Stimulated activated naive CD8-positive, alpha-beta T cell treated with anti-CD3 and anti-CD28 coated beads, Interleukin-15, amount 100 ng/mL, for 72 hours (primary cell): ENCODE measurements at regions not wholly inside any gene's neighbourhood (a gene's known extent, or its start where the extent isn't known, plus 50 kb on each side); places are given as distances from the start of the nearest gene placed in this dataset.

Source experiments
- ATAC-seq: fragments of 150-1000 bp; cut with Tn5 transposase; 2 replicates; pipeline ENCODE4 v1.10.0; 2021; ENCODE audit warnings: mild to moderate bottlenecking, moderate library complexity
- DNase-seq, 2 donors: peaks; one replicate each; pipeline ENCODE4 v3.0.0; 2021 to 2022
- H3K27ac Mint-ChIP-seq, 2 donors: one replicate each; pipeline ENCODE4 v1.8.0; 2022; ENCODE audit warnings: mild to moderate bottlenecking in 2 of 2, mixed read lengths in 2 of 2, moderate library complexity in 2 of 2
- H3K27me3 Mint-ChIP-seq: one replicate; pipeline ENCODE4 v1.8.0; 2022; ENCODE audit warnings: mixed read lengths
- H3K4me1 Mint-ChIP-seq: one replicate; pipeline ENCODE4 v1.8.0; 2022; ENCODE audit warnings: mild to moderate bottlenecking, mixed read lengths
- H3K4me3 Mint-ChIP-seq, 2 donors: one replicate each; pipeline ENCODE4 v1.8.0; 2022; ENCODE audit warnings: mild to moderate bottlenecking in 2 of 2, mixed read lengths in 2 of 2, moderate library complexity in 1 of 2
- H3K9me3 Mint-ChIP-seq, 2 donors: one replicate each; pipeline ENCODE4 v1.8.0; 2022; ENCODE audit warnings: mixed read lengths in 2 of 2

GRCh38 chr22:27534720-27535125, 266.8 kb downstream of the MN1 start:
- no peak overlapping the region for H3K27ac Mint-ChIP-seq
- no peak for ATAC-seq

GRCh38 chr22:27535452-27535851, 266.1 kb downstream of the MN1 start:
- Mint-ChIP-seq H3K4me3 (no peak overlapping the region), H3K27ac (no peak overlapping the region), H3K9me3 (peaks cover 0 to 7% of the 10 kb centered on the region in 2 donors), H3K27me3 (peaks cover 6% of the 10 kb centered on the region), H3K4me1 (no peaks in the 10 kb centered on the region)
- no peak for DNase-seq
- ATAC-seq = no peak

More at GRCh38 chr22:27534720-27535125, 266.8 kb downstream of the MN1 start:
- Mint-ChIP-seq H3K4me1 (no peaks in the 10 kb centered on the region), H3K9me3 (peaks cover 0 to 8% of the 10 kb centered on the region in 2 donors), H3K4me3 (no peak overlapping the region), H3K27me3 (peaks cover 6% of the 10 kb centered on the region)
- no peak for DNase-seq

GRCh38 chr22:27537501-27537900, 264.1 kb downstream of the MN1 start:
- H3K9me3 Mint-ChIP-seq = no peaks in the 10 kb centered on the region
- H3K4me3 Mint-ChIP-seq = no peak overlapping the region
- no peak overlapping the region for H3K27ac Mint-ChIP-seq
- DNase-seq (no peak), ATAC-seq (no peak)
- peaks cover 6% of the 10 kb centered on the region for H3K27me3 Mint-ChIP-seq
- no peaks in the 10 kb centered on the region for H3K4me1 Mint-ChIP-seq

DNA sequence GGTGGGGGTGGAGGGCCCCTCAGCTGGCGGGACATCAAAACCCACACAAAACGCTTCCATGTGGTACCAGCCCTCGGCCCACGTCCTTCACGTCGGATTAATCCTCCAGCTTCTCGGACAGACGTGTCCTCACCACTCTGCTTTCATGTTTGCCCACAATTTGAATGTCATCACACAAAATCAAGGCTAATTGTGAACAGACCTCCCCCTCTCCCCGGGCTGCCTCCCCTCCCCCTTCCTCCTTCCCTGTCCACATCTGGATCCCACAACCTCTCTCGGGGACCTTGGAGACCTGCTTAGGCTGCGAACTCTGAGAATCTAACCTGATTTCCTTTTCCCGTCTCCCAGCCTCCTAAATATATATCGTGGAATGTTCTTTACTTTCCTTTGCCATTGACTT, 262.9 kb downstream of the MN1 start:
- Mint-ChIP-seq H3K9me3 (no peaks in the 10 kb centered on the region), H3K27me3 (peaks cover 10% of the 10 kb centered on the region), H3K27ac (no peak overlapping the region), H3K4me3 (no peak overlapping the region), H3K4me1 (no peaks in the 10 kb centered on the region)
- DNase-seq = no peak
- no peak for ATAC-seq

GRCh38 chr22:27540247-27540646, 261.3 kb downstream of the MN1 start:
- no peaks in the 10 kb centered on the region for H3K9me3 Mint-ChIP-seq
- H3K27me3 Mint-ChIP-seq = peaks cover 13% of the 10 kb centered on the region
- no peak for DNase-seq

GRCh38 chr22:27540656-27541396, 260.7 kb downstream of the MN1 start:
- ATAC-seq (no peak), DNase-seq (no peak)
- Mint-ChIP-seq H3K27ac (no peak overlapping the region), H3K4me1 (no peaks in the 10 kb centered on the region), H3K4me3 (no peak overlapping the region), H3K9me3 (no peaks in the 10 kb centered on the region), H3K27me3 (peaks cover 18% of the 10 kb centered on the region)

More at GRCh38 chr22:27540247-27540646, 261.3 kb downstream of the MN1 start:
- ATAC-seq = no peak
- Mint-ChIP-seq H3K4me1 (no peaks in the 10 kb centered on the region), H3K4me3 (no peak overlapping the region), H3K27ac (no peak overlapping the region)

DNA sequence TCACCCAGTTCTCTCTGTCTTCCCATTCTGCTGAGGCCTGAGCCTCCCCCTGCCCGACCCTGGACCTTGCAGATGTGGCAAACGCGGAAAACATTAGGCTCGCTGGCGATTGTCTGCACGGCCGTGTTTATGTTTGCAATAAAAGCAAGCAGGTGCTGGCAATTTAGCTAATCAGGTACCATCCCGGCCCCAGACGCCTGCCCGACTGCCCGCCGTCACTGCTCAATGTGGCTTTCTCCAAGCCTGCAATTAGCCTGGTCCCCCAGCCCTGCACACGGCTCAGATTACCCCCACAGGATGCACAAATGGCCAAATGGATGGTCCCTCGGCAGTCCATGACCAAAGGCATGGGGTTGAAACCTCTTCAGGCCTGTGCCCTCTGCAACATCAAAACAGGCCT, 259.7 kb downstream of the MN1 start:
- H3K9me3 Mint-ChIP-seq = no peaks in the 10 kb centered on the region
- no peaks in the 10 kb centered on the region for H3K4me1 Mint-ChIP-seq
- no peak overlapping the region for H3K4me3 Mint-ChIP-seq
- no peak for DNase-seq
- ATAC-seq = no peak
- no peak overlapping the region for H3K27ac Mint-ChIP-seq
- peaks cover 19% of the 10 kb centered on the region for H3K27me3 Mint-ChIP-seq

DNA sequence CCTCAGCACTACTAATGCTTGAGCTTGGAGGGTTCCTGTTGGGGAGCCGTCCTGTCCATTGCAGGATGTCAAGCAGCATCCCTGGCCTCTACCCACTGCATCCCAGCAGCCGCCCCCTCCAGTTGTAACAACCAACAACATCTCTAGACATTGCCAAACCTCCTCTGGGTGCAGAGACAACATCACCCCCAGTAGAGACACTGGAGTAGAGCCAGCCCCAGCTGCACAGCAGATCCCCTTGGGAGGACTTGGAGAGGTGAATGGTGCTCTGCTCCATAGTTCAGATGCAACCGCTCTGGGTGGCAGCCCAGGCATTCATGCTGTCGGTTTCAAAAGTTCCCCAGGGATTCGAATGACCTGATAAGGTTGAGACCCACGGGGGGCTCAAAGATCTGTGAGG, 259.0 kb downstream of the MN1 start:
- Mint-ChIP-seq H3K27ac (no peak overlapping the region), H3K27me3 (peaks cover 19% of the 10 kb centered on the region), H3K9me3 (no peaks in the 10 kb centered on the region), H3K4me1 (no peaks in the 10 kb centered on the region), H3K4me3 (no peak overlapping the region)
- DNase-seq = no peak
- ATAC-seq = no peak

DNA sequence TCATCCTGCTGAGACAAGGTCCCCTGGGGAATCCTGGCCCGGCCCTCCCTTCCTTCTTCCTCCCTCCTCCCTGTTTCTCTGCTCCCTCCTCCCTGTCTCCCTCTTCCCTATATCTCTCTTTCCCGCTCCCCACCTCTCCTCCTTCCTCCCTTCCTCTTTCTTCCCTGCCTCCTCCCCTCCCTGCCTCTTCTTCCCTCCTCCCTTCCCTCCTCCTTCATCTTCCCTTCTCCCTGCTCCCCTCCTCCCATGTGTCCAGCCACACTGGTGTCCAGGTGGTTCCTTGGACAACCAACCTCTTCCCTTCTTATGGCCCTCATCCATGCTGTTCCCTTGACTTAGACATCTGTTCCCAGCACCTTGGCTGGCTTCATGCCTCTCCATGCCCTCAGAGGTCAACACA, 258.1 kb downstream of the MN1 start:
- peaks cover 19% of the 10 kb centered on the region for H3K27me3 Mint-ChIP-seq
- H3K4me1 Mint-ChIP-seq = no peaks in the 10 kb centered on the region
- no peak for DNase-seq
- ATAC-seq = no peak
- H3K27ac Mint-ChIP-seq = peak overlapping the region in 1 of 2 donors; percentile 48
- no peaks in the 10 kb centered on the region for H3K9me3 Mint-ChIP-seq
- H3K4me3 Mint-ChIP-seq = no peak overlapping the region

DNA sequence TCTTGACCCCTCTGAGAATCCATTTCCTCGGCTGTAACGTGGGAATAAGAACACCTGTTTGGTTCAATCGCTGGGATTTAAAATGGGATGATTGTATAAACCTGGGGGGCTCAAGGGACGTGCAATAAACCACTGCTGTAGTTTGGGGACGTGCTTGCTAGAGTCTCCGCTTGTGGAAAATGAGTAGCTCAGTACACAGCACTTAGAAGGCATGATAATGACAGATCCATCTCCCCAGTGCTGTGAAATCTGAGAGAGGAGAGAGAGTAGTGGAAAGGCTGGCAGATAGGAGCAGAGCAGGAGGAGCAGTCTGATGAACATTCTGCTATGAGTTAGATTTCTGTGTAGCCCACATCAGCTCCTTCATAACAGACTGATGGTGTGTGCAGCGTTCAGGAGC, 256.5 kb downstream of the MN1 start:
- Mint-ChIP-seq H3K4me1 (no peaks in the 10 kb centered on the region), H3K9me3 (no peaks in the 10 kb centered on the region), H3K27ac (no peak overlapping the region), H3K27me3 (peaks cover 19% of the 10 kb centered on the region), H3K4me3 (no peak overlapping the region)
- ATAC-seq (no peak), DNase-seq (no peak)

DNA sequence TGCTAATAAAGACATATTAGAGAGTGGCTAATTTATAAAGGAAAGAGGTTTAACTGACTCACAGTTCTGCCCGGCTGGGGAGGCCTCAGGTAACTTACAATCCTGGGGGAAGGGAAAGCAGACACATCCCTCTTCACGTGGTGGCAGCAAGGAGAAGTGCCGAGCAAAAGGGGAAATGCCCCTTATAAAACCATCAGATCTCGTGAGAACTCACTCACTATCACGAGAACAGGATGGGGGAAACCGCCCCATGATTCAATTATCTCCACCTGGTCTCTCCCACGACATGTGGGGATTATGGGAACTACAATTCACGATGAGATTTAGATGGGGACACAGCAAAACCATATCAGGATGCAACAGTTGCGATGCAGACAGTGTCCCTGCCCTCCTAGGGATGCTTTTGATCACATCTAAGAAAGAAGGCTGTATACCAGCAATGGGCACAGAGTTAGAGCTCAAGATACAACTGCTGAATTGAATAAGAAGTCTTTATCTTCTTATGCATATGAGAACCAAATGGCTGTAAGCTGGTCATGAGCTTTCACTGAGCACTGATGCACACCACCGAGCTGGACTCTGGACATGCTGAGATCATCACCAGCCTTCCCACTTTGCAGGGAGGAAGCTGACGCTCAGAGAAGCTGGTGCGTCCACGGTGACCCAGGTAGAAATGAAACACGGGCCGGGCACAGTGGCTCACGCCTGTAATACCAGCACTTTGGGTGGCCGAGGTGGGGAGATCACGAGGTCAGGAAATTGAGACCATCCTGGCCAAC, 255.2 kb downstream of the MN1 start:
- DNase-seq (no peak), ATAC-seq (no peak)
- Mint-ChIP-seq H3K9me3 (no peaks in the 10 kb centered on the region), H3K4me1 (no peaks in the 10 kb centered on the region), H3K27ac (no peak overlapping the region), H3K27me3 (peaks cover 19% of the 10 kb centered on the region), H3K4me3 (no peak overlapping the region)

- DNase-seq = no peak
- Mint-ChIP-seq H3K4me1 (no peaks in the 10 kb centered on the region), H3K27me3 (no peaks in the 10 kb centered on the region), H3K4me3 (no peak overlapping the region), H3K9me3 (peaks cover 0 to 4% of the 10 kb centered on the region in 2 donors), H3K27ac (no peak overlapping the region)
- no peak for ATAC-seq
Measured at GRCh38 chr22:27551402-27551801, 250.2 kb downstream of the MN1 start.

GRCh38 chr22:27552176-27552575, 249.4 kb downstream of the MN1 start:
- Mint-ChIP-seq H3K27ac (no peak overlapping the region), H3K4me3 (no peak overlapping the region)
- DNase-seq = no peak

DNA sequence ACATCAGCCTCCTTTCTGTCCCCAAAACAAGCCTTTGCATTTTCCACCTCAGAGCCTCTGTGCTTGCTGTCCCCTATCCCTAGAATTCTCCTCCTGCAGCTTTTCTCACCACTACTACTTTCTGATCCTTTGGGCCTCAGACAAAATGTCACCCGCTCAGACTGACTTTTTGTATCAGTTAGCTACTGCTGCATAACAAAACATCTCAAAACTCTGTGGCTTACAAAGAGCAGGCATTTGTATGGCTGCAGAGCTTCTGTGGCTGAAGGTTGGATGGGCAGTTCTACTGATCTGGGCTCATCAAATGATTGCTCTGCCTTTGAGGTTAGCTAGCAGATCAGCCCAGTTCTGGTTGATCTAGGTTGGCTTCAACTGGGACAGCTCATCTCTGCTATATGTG, 248.7 kb downstream of the MN1 start:
- no peak overlapping the region for H3K4me3 Mint-ChIP-seq
- ATAC-seq (no peak), DNase-seq (no peak)
- no peaks in the 10 kb centered on the region for H3K4me1 Mint-ChIP-seq
- peaks cover 0 to 4% of the 10 kb centered on the region in 2 donors for H3K9me3 Mint-ChIP-seq
- no peaks in the 10 kb centered on the region for H3K27me3 Mint-ChIP-seq
- no peak overlapping the region for H3K27ac Mint-ChIP-seq

More at GRCh38 chr22:27552176-27552575, 249.4 kb downstream of the MN1 start:
- Mint-ChIP-seq H3K4me1 (no peaks in the 10 kb centered on the region), H3K9me3 (peaks cover 0 to 4% of the 10 kb centered on the region in 2 donors), H3K27me3 (no peaks in the 10 kb centered on the region)
- ATAC-seq = no peak

DNA sequence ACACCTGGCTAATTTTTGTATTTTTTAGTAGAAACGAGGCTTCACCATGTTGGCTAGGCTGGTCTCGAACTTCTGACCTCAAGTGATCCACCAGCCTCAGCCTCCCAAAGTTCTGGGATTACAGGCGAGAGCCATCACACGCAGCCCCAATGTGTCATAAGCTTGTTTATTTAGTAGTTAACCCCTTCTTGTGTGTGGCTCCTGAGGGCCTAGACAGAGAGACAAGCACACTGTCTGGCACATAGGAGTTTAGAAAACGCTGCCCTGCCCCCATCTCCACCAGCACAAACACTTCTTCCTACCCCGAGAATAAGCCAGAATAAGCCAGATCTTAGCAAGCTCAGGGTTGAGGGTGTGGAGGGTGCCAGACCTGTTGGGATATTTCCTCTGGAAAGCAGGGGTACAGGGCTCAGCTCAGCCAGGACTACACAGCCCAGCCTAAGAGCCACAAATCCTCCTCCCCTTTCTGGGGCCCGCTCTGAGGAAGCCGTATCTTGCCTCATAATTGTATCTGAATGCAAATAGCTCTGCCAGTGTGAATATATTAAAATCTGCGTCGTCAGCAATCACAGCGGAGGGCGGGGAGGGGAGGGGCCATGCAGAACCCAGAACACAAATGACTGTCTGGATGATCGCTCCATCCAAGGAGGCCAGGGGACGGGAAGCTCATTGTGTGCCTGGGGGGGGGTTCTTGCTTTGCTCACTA, 247.3 kb downstream of the MN1 start:
- Mint-ChIP-seq H3K4me1 (no peaks in the 10 kb centered on the region), H3K27me3 (no peaks in the 10 kb centered on the region), H3K9me3 (peaks cover 0 to 4% of the 10 kb centered on the region in 2 donors), H3K4me3 (no peak overlapping the region), H3K27ac (no peak overlapping the region)
- DNase-seq (no peak), ATAC-seq (no peak)
